H9 (cell line): ENCODE measurements at regions not wholly inside any gene's neighbourhood (a gene's known extent, or its start where the extent isn't known, plus 50 kb on each side); places are given as distances from the start of the nearest gene placed in this dataset.

Experiments used
- DNase-seq: peaks from one replicate; pipeline ENCODE4 v3.0.0-alpha.2; 2017
- H2AFZ ChIP-seq: one replicate; pipeline ENCODE4 v1.6.1; 2013; ENCODE audit warnings: mild to moderate bottlenecking, low read length, control low read depth, moderate library complexity
- H2AK5ac ChIP-seq: 2 replicates; pipeline ENCODE4 v1.6.1; 2013; ENCODE audit warnings: low read length, control low read depth, mixed read lengths; ENCODE audit not compliant: insufficient read length
- H2BK120ac ChIP-seq: one replicate; pipeline ENCODE4 v1.6.1; 2013; ENCODE audit warnings: low read depth, mild to moderate bottlenecking, low read length, control low read depth, inconsistent platforms; ENCODE audit not compliant: poor library complexity, severe bottlenecking
- H2BK12ac ChIP-seq: 2 replicates; pipeline ENCODE4 v1.6.1; 2013; ENCODE audit warnings: low read length, control low read depth, mixed read lengths, low read depth; ENCODE audit not compliant: insufficient read length
- H2BK15ac ChIP-seq: 2 replicates; pipeline ENCODE4 v1.6.1; 2013; ENCODE audit warnings: low read depth, low read length, control low read depth
- H2BK20ac ChIP-seq: one replicate; pipeline ENCODE4 v1.6.1; 2013; ENCODE audit warnings: low read depth, mild to moderate bottlenecking, low read length, control low read depth, inconsistent platforms; ENCODE audit not compliant: poor library complexity, severe bottlenecking
- H2BK5ac ChIP-seq: 2 replicates; pipeline ENCODE4 v1.6.1; 2013; ENCODE audit warnings: low read length, control low read depth, mixed read lengths; ENCODE audit not compliant: insufficient read length
- H3K14ac ChIP-seq: 2 replicates; pipeline ENCODE4 v1.6.1; 2013; ENCODE audit warnings: low read length, control low read depth; ENCODE audit not compliant: insufficient read depth
- H3K18ac ChIP-seq: 2 replicates; pipeline ENCODE4 v1.6.1; 2013; ENCODE audit warnings: low read depth, mild to moderate bottlenecking, mixed read lengths, low read length, control low read depth; ENCODE audit not compliant: insufficient read length
- H3K23ac ChIP-seq: 2 replicates; pipeline ENCODE4 v1.6.1; 2013; ENCODE audit warnings: low read length, control low read depth, mixed read lengths, low read depth; ENCODE audit not compliant: insufficient read length
- H3K23me2 ChIP-seq: 2 replicates; pipeline ENCODE4 v1.6.1; 2013; ENCODE audit warnings: low read depth, mild to moderate bottlenecking, mixed read lengths, low read length, control low read depth; ENCODE audit not compliant: insufficient read length, poor library complexity, severe bottlenecking
- H3K27ac ChIP-seq: 2 replicates; pipeline ENCODE4 v1.5.1; 2013; ENCODE audit warnings: low read length, control low read depth, mixed read lengths, low read depth; ENCODE audit not compliant: insufficient read length
- H3K27me3 ChIP-seq: 2 replicates; pipeline ENCODE4 v1.6.1; 2013; ENCODE audit warnings: low read length, control low read depth, inconsistent platforms; ENCODE audit not compliant: insufficient read depth
- H3K4ac ChIP-seq: 2 replicates; pipeline ENCODE4 v1.6.1; 2013; ENCODE audit warnings: low read depth, mild to moderate bottlenecking, control low read depth, inconsistent platforms, low read length, moderate library complexity
- H3K4me1 ChIP-seq: 2 replicates; pipeline ENCODE4 v1.6.1; 2013; ENCODE audit warnings: low read length, control low read depth, inconsistent platforms; ENCODE audit not compliant: insufficient read depth
- H3K4me2 ChIP-seq: 2 replicates; pipeline ENCODE4 v1.6.1; 2013; ENCODE audit warnings: low read length, control low read depth, mixed read lengths; ENCODE audit not compliant: insufficient read length, insufficient read depth
- H3K56ac ChIP-seq: 2 replicates; pipeline ENCODE4 v1.6.1; 2013; ENCODE audit warnings: low read depth, mild to moderate bottlenecking, mixed read lengths, low read length, control low read depth; ENCODE audit not compliant: insufficient read length
- H3K79me1 ChIP-seq: 2 replicates; pipeline ENCODE4 v1.6.1; 2013; ENCODE audit warnings: low read depth, mild to moderate bottlenecking, moderate library complexity, low read length, control low read depth, inconsistent platforms; ENCODE audit not compliant: insufficient read depth, poor library complexity, severe bottlenecking
- H3K79me2 ChIP-seq: 2 replicates; pipeline ENCODE4 v1.6.1; 2013; ENCODE audit warnings: low read length, control low read depth, inconsistent platforms; ENCODE audit not compliant: insufficient read depth
- H3K9ac ChIP-seq: 2 replicates; pipeline ENCODE4 v1.6.1; 2013; ENCODE audit warnings: low read length, control low read depth, mixed read lengths; ENCODE audit not compliant: insufficient read length; ENCODE audit errors: extremely low read depth
- H3K9me3 ChIP-seq: one replicate; pipeline ENCODE4 v1.6.1; 2013; ENCODE audit warnings: low read depth, low read length, inconsistent platforms; ENCODE audit not compliant: control insufficient read depth
- H3T11ph ChIP-seq: one replicate; pipeline ENCODE4 v1.6.1; 2013; ENCODE audit warnings: mild to moderate bottlenecking, low read length, control low read depth, inconsistent platforms
- H4K20me1 ChIP-seq: one replicate; pipeline ENCODE4 v1.6.1; 2013; ENCODE audit not compliant: control insufficient read depth, insufficient read length, insufficient read depth
- H4K5ac ChIP-seq: 2 replicates; pipeline ENCODE4 v1.6.1; 2013; ENCODE audit warnings: low read depth, mild to moderate bottlenecking, mixed read lengths, low read length, control low read depth; ENCODE audit not compliant: insufficient read length
- H4K8ac ChIP-seq: replicated peaks from 2 replicates; pipeline ENCODE4 v1.6.1; 2013; ENCODE audit warnings: low read length, control low read depth, mixed read lengths, low read depth; ENCODE audit not compliant: insufficient read length
- H4K91ac ChIP-seq: 2 replicates; pipeline ENCODE4 v1.6.1; 2013; ENCODE audit warnings: low read depth, mild to moderate bottlenecking, moderate library complexity, mixed read lengths, low read length, control low read depth; ENCODE audit not compliant: insufficient read length
- H3K27ac Mint-ChIP-seq, 3 experiments: 2 replicates in 2 of 3; 3 replicates in 1 of 3; pipeline ENCODE4 v1.8.0; 2020 to 2021; ENCODE audit warnings: mixed read lengths in 3 of 3, mild to moderate bottlenecking in 1 of 3, moderate library complexity in 1 of 3
- H3K27me3 Mint-ChIP-seq: 2 replicates; pipeline ENCODE4 v1.8.0; 2021; ENCODE audit warnings: low read depth, mild to moderate bottlenecking, moderate library complexity, mixed read lengths
- H3K36me3 Mint-ChIP-seq, 3 experiments: 2 replicates in 2 of 3; 3 replicates in 1 of 3; pipeline ENCODE4 v1.8.0; 2020 to 2021; ENCODE audit warnings: low read depth in 3 of 3, mixed read lengths in 3 of 3; ENCODE audit not compliant: insufficient read depth in 1 of 3
- H3K4me1 Mint-ChIP-seq, 2 experiments: 2 replicates each; pipeline ENCODE4 v1.8.0; 2020; ENCODE audit warnings: mixed read lengths in 2 of 2
- H3K4me3 Mint-ChIP-seq, 2 experiments: 2 replicates in 1 of 2; 3 replicates in 1 of 2; pipeline ENCODE4 v1.8.0; 2020 to 2021; ENCODE audit warnings: mild to moderate bottlenecking in 2 of 2, mixed read lengths in 2 of 2, moderate library complexity in 1 of 2
- H3K9me3 Mint-ChIP-seq, 2 experiments: 2 replicates in 1 of 2; 3 replicates in 1 of 2; pipeline ENCODE4 v1.8.0; 2020; ENCODE audit warnings: mild to moderate bottlenecking in 2 of 2, mixed read lengths in 2 of 2, moderate library complexity in 1 of 2
- WGBS: extraction: QIAGEN DNeasy Blood & Tissue Kit; methylation state at CpG from one replicate; pipeline ENCODE4 v1.1.7; 2013; ENCODE audit warnings: missing lambda C conversion rate, low lambda C conversion rate, mixed read lengths; ENCODE audit not compliant: insufficient read length; ENCODE audit errors: extremely low coverage; 5-methylcytosine and 5-hydroxymethylcytosine counted together
- TF ChIP-seq, protein P1 (sequence below): fragments of 200-600 bp; sonication (generic); conservative IDR thresholded peaks from 3 replicates; pipeline ENCODE4 v1.8.0; 2021; ENCODE audit warnings: antibody characterized with exemption, mild to moderate bottlenecking

- no peak overlapping the region for H3K9ac ChIP-seq
- no peak for DNase-seq
- H3K14ac ChIP-seq: no peak overlapping the region
- no peaks in the 10 kb centered on the region for H3K79me2 ChIP-seq
- H3K4me3 Mint-ChIP-seq: no peak overlapping the region
- H3K4me1 ChIP-seq: no peaks in the 10 kb centered on the region; the same call in 1 of the 2 replicates
- H2BK12ac ChIP-seq: no peak overlapping the region
- H3K9me3 ChIP-seq: no peaks in the 10 kb centered on the region
- no peaks in the 10 kb centered on the region for H3K36me3 Mint-ChIP-seq
- H3K4me1 Mint-ChIP-seq: peaks cover 0 to 13% of the 10 kb centered on the region in 2 experiments; a peak in 3 of 4 replicates
- H3K9me3 Mint-ChIP-seq: no peaks in the 10 kb centered on the region
- H2BK15ac ChIP-seq: no peak overlapping the region
- no peak overlapping the region for H3K4ac ChIP-seq
- no peaks in the 10 kb centered on the region for H3K79me1 ChIP-seq
- no peak overlapping the region for H4K8ac ChIP-seq
- H3K23me2 ChIP-seq: no peaks in the 10 kb centered on the region
- H3K27ac ChIP-seq: no peak overlapping the region
- no peak overlapping the region for H2BK20ac ChIP-seq
- H2BK120ac ChIP-seq: no peak overlapping the region
- H3K56ac ChIP-seq: no peak overlapping the region
- H3T11ph ChIP-seq: no peak overlapping the region
- WGBS: no CpG with 5 or more reads among the region's 1 CpG
- no peaks in the 10 kb centered on the region for H4K20me1 ChIP-seq
- no peak overlapping the region for H4K5ac ChIP-seq
- H3K27me3 ChIP-seq: no peaks in the 10 kb centered on the region
- H3K18ac ChIP-seq: no peak overlapping the region
- TF ChIP-seq, protein P1, sequence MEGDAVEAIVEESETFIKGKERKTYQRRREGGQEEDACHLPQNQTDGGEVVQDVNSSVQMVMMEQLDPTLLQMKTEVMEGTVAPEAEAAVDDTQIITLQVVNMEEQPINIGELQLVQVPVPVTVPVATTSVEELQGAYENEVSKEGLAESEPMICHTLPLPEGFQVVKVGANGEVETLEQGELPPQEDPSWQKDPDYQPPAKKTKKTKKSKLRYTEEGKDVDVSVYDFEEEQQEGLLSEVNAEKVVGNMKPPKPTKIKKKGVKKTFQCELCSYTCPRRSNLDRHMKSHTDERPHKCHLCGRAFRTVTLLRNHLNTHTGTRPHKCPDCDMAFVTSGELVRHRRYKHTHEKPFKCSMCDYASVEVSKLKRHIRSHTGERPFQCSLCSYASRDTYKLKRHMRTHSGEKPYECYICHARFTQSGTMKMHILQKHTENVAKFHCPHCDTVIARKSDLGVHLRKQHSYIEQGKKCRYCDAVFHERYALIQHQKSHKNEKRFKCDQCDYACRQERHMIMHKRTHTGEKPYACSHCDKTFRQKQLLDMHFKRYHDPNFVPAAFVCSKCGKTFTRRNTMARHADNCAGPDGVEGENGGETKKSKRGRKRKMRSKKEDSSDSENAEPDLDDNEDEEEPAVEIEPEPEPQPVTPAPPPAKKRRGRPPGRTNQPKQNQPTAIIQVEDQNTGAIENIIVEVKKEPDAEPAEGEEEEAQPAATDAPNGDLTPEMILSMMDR: no peak
- H3K27me3 Mint-ChIP-seq: no peaks in the 10 kb centered on the region
- no peak overlapping the region for H3K23ac ChIP-seq
- H4K91ac ChIP-seq: no peak overlapping the region
- H2AK5ac ChIP-seq: no peak overlapping the region
- no peak overlapping the region for H2AFZ ChIP-seq
- no peak overlapping the region for H3K27ac Mint-ChIP-seq
- H3K4me2 ChIP-seq: no peak overlapping the region
- H2BK5ac ChIP-seq: no peak overlapping the region
Measured at GRCh38 chr5:82662340-82662739, 384.2 kb upstream of the RPS23 start.
